Body of pancreas (tissue), 4 donors: ENCODE measurements at regions not wholly inside any gene's neighbourhood (a gene's known extent, or its start where the extent isn't known, plus 50 kb on each side); places are given as distances from the start of the nearest gene placed in this dataset.

ENCODE experiments used
- POLR2A ChIP-seq, 3 donors: fragments of 450-650 bp; IDR thresholded peaks; one replicate each; pipeline ENCODE4 v1.6.1; 2016; ENCODE audit warnings: antibody characterized with exemption in 3 of 3, mild to moderate bottlenecking in 2 of 3
- TF ChIP-seq, protein P1 (sequence below), 7 experiments: fragments of 450-650 bp in 4 of 7; fragments of 200-600 bp in 3 of 7; sonication (generic) in 3 of 7; IDR thresholded peaks; one replicate each; pipeline ENCODE4 v1.5.1; 2016 to 2019; ENCODE audit warnings: antibody characterized with exemption in 7 of 7

DNA sequence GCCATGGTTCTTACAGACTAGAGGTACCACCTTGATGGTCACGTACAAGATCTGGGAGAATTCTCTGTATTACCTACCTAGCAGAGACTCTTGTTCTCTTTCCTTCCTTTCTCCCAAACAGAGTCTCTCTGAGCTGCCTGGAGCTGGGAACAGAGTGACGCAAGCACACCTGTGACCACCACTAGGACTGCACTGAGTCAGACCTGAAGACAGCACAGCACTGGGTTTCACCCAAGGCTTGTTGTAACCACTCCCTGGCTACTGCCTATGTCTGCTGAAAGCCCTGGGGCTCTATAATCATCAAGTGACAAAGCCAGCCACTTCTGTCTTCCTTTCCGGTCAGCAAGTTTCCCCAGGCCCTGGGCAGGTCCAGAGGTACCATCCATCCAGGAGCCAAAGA lies 293.3 kb upstream of the CNTN4 start:
- TF ChIP-seq, protein P1, sequence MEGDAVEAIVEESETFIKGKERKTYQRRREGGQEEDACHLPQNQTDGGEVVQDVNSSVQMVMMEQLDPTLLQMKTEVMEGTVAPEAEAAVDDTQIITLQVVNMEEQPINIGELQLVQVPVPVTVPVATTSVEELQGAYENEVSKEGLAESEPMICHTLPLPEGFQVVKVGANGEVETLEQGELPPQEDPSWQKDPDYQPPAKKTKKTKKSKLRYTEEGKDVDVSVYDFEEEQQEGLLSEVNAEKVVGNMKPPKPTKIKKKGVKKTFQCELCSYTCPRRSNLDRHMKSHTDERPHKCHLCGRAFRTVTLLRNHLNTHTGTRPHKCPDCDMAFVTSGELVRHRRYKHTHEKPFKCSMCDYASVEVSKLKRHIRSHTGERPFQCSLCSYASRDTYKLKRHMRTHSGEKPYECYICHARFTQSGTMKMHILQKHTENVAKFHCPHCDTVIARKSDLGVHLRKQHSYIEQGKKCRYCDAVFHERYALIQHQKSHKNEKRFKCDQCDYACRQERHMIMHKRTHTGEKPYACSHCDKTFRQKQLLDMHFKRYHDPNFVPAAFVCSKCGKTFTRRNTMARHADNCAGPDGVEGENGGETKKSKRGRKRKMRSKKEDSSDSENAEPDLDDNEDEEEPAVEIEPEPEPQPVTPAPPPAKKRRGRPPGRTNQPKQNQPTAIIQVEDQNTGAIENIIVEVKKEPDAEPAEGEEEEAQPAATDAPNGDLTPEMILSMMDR (IDR thresholded peaks at IDR 0.05), result no peak
- no peak for TF ChIP-seq POLR2A (IDR thresholded peaks at IDR 0.05)
